CD14-positive monocyte (primary cell): ENCODE measurements at regions not wholly inside any gene's neighbourhood (a gene's known extent, or its start where the extent isn't known, plus 50 kb on each side); places are given as distances from the start of the nearest gene placed in this dataset.
"Not testable (repeated sequence)": the region's sequence is repeated elsewhere in the genome, so short reads cannot be mapped to it uniquely, and the experiment has no call there.

ENCODE experiments used
- DNase-seq, 3 donors: peaks; one replicate each; pipeline ENCODE4 v3.0.0-alpha.2; 2011 to 2022
- H2AFZ ChIP-seq: 2 replicates; pipeline ENCODE4 v1.6.0; 2012; ENCODE audit warnings: mild to moderate bottlenecking, low read depth, low read length, inconsistent platforms; ENCODE audit not compliant: insufficient read depth, poor library complexity, severe bottlenecking
- H3K27ac ChIP-seq, 2 donors: 1 replicate in 1 of 2; 2 replicates in 1 of 2; pipeline ENCODE4 v1.5.1; 2012 to 2013; ENCODE audit warnings: low read length in 2 of 2, control low read depth in 1 of 2, inconsistent platforms in 1 of 2, low read depth in 1 of 2, mild to moderate bottlenecking in 1 of 2
- H3K27me3 ChIP-seq, 2 donors: one replicate each; pipeline versions ENCODE4 v1.6.0 to v1.6.1; 2011 to 2013; ENCODE audit warnings: low read length in 2 of 2; ENCODE audit not compliant: control insufficient read depth in 2 of 2, insufficient read depth in 2 of 2
- H3K36me3 ChIP-seq, 2 donors: replicated peaks in 1 of 2; 1 replicate in 1 of 2; 2 replicates in 1 of 2; pipeline versions ENCODE4 v1.5.1 to v1.6.1; 2012 to 2013; ENCODE audit warnings: low read length in 2 of 2, control low read depth in 1 of 2, inconsistent platforms in 1 of 2, mild to moderate bottlenecking in 1 of 2; ENCODE audit not compliant: insufficient read depth in 2 of 2, control insufficient read depth in 1 of 2
- H3K4me1 ChIP-seq, 2 donors: 1 replicate in 1 of 2; 2 replicates in 1 of 2; pipeline versions ENCODE4 v1.5.1 to v1.6.1; 2012 to 2013; ENCODE audit warnings: low read length in 2 of 2, control low read depth in 1 of 2, inconsistent platforms in 1 of 2, mild to moderate bottlenecking in 1 of 2, moderate library complexity in 1 of 2; ENCODE audit not compliant: insufficient read depth in 2 of 2, control insufficient read depth in 1 of 2
- H3K4me2 ChIP-seq: replicated peaks from 2 replicates; pipeline ENCODE3; 2012; ENCODE audit warnings: low read length, moderate library complexity, mild to moderate bottlenecking; ENCODE audit not compliant: poor library complexity, severe bottlenecking; ENCODE audit errors: extremely low read depth
- H3K4me3 ChIP-seq, 3 experiments: fragments of 200-600 bp in 1 of 3; sonication (generic) in 1 of 3; replicated peaks in 1 of 3; 1 replicate in 2 of 3; 2 replicates in 1 of 3; pipeline ENCODE4 v1.5.1; 2011 to 2013; ENCODE audit warnings: low read length in 3 of 3, mild to moderate bottlenecking in 3 of 3, control low read depth in 2 of 3, low read depth in 2 of 3, inconsistent platforms in 1 of 3, moderate library complexity in 1 of 3
- H3K79me2 ChIP-seq: 2 replicates; pipeline ENCODE4 v1.6.0; 2012; ENCODE audit warnings: mild to moderate bottlenecking, control low read depth, inconsistent platforms, low read length, moderate library complexity; ENCODE audit not compliant: insufficient read depth
- H3K9ac ChIP-seq: 2 replicates; pipeline ENCODE4 v1.6.0; 2017; ENCODE audit warnings: low read length, mild to moderate bottlenecking; ENCODE audit not compliant: insufficient read depth, poor library complexity, severe bottlenecking
- H3K9me3 ChIP-seq, 2 donors: replicated peaks in 1 of 2; 1 replicate in 1 of 2; 2 replicates in 1 of 2; pipeline versions ENCODE4 v1.5.1 to v1.6.1; 2012 to 2013; ENCODE audit warnings: low read length in 2 of 2, control low read depth in 1 of 2; ENCODE audit not compliant: control insufficient read depth in 1 of 2, insufficient read depth in 1 of 2
- H4K20me1 ChIP-seq: 2 replicates; pipeline ENCODE4 v1.6.0; 2012; ENCODE audit warnings: mild to moderate bottlenecking, low read length, control low read depth, moderate library complexity; ENCODE audit not compliant: insufficient read depth
- H3K27ac Mint-ChIP-seq, 7 donors: one replicate each; pipeline ENCODE4 v1.8.0; 2020; ENCODE audit warnings: mild to moderate bottlenecking in 7 of 7, mixed read lengths in 7 of 7, moderate library complexity in 6 of 7, inconsistent platforms in 2 of 7
- H3K27me3 Mint-ChIP-seq, 3 donors: one replicate each; pipeline ENCODE4 v1.8.0; 2021 to 2022; ENCODE audit warnings: low read depth in 3 of 3, mild to moderate bottlenecking in 3 of 3, mixed read lengths in 3 of 3, moderate library complexity in 3 of 3, inconsistent platforms in 1 of 3
- H3K36me3 Mint-ChIP-seq, 2 donors: one replicate each; pipeline ENCODE4 v1.8.0; 2020; ENCODE audit warnings: mixed read lengths in 2 of 2, inconsistent platforms in 1 of 2, mild to moderate bottlenecking in 1 of 2
- H3K4me1 Mint-ChIP-seq: one replicate; pipeline ENCODE4 v1.8.0; 2020; ENCODE audit warnings: mild to moderate bottlenecking, mixed read lengths
- H3K4me3 Mint-ChIP-seq, 2 donors: one replicate each; pipeline ENCODE4 v1.8.0; 2020; ENCODE audit warnings: mild to moderate bottlenecking in 2 of 2, mixed read lengths in 2 of 2, moderate library complexity in 1 of 2
- H3K9me3 Mint-ChIP-seq, 7 donors: one replicate each; pipeline ENCODE4 v1.8.0; 2020 to 2022; ENCODE audit warnings: mixed read lengths in 7 of 7, mild to moderate bottlenecking in 6 of 7, moderate library complexity in 6 of 7, inconsistent platforms in 2 of 7
- CTCF ChIP-seq: fragments of 200-600 bp; IDR thresholded peaks from one replicate; pipeline ENCODE4 v1.8.0; 2022; ENCODE audit warnings: antibody characterized with exemption, mild to moderate bottlenecking
- WGBS: methylation state at CpG from one replicate; pipeline ENCODE4 v1.1.5; 2013; ENCODE audit warnings: missing lambda C conversion rate; ENCODE audit not compliant: insufficient coverage; 5-methylcytosine and 5-hydroxymethylcytosine counted together
- intact Hi-C, 2 donors: fragments of 100-400 bp; cut with micrococcal nuclease; formaldehyde crosslinking; loops; one replicate each; pipeline versions ENCODE4 v1.15.0 to v1.15.1; 2023

GRCh38 chr1:166410083-166410385 lies 243.2 kb upstream of the FAM78B start:
- no peaks in the 10 kb centered on the region for H3K4me1 Mint-ChIP-seq
- no CpG with 5 or more reads among the region's 3 CpGs for WGBS
- no peak overlapping the region for H3K27ac Mint-ChIP-seq
- Histone ChIP-seq H3K9me3 (peaks cover 6 to 18% of the 10 kb centered on the region in 2 donors), H3K36me3 (no peaks in the 10 kb centered on the region), H3K4me3 (no peak overlapping the region), H3K27ac (no peak overlapping the region), H3K4me1 (no peaks in the 10 kb centered on the region), H3K9ac (no peak overlapping the region), H4K20me1 (no peaks in the 10 kb centered on the region), H3K27me3 (no peaks in the 10 kb centered on the region), H3K79me2 (no peaks in the 10 kb centered on the region), H2AFZ (no peak overlapping the region), H3K4me2 (no peak overlapping the region)
- no peak for TF ChIP-seq CTCF
- DNase-seq: no peak
- H3K9me3 Mint-ChIP-seq: peaks cover 5 to 34% (median 23%) of the 10 kb centered on the region in 7 donors
- no peaks in the 10 kb centered on the region for H3K36me3 Mint-ChIP-seq
- no peak overlapping the region for H3K4me3 Mint-ChIP-seq
- intact Hi-C loops: no loop called here
- H3K27me3 Mint-ChIP-seq: no peaks in the 10 kb centered on the region

- DNase-seq, H4K20me1 ChIP-seq, H2AFZ ChIP-seq, H3K4me2 ChIP-seq, H3K4me3 Mint-ChIP-seq, H3K27ac Mint-ChIP-seq, H3K27me3 ChIP-seq, H3K4me1 Mint-ChIP-seq, H3K4me1 ChIP-seq, H3K36me3 Mint-ChIP-seq, H3K4me3 ChIP-seq, H3K79me2 ChIP-seq, intact Hi-C loops, H3K9ac ChIP-seq, H3K9me3 ChIP-seq, H3K27me3 Mint-ChIP-seq, H3K27ac ChIP-seq, H3K36me3 ChIP-seq: not testable (repeated sequence)
- WGBS: 92% methylated on average over 7 of the region's 7 CpGs
- H3K9me3 Mint-ChIP-seq: peaks cover 3 to 21% (median 7%) of the 10 kb centered on the region in 7 donors
Measured at GRCh38 chr1:166416831-166417230, 250.0 kb upstream of the FAM78B start.
